ENCODE measurements at regions not wholly inside any gene's neighbourhood (a gene's known extent, or its start where the extent isn't known, plus 50 kb on each side); places are given as distances from the start of the nearest gene placed in this dataset.
"Not testable (repeated sequence)": the region's sequence is repeated elsewhere in the genome, so short reads cannot be mapped to it uniquely, and the experiment has no call there.

- DNase-seq (ENCODE audit: low read depth), result no peak
Measured at GRCh38 chr6:79431537-79431933, 105.7 kb downstream of the LCA5 start.

GRCh38 chr6:79430913-79431536, 106.2 kb downstream of the LCA5 start:
- no peak for DNase-seq (ENCODE audit: low read depth)

GRCh38 chr6:79427721-79428120, 109.5 kb downstream of the LCA5 start:
- DNase-seq (ENCODE audit: low read depth), result no peak

DNA sequence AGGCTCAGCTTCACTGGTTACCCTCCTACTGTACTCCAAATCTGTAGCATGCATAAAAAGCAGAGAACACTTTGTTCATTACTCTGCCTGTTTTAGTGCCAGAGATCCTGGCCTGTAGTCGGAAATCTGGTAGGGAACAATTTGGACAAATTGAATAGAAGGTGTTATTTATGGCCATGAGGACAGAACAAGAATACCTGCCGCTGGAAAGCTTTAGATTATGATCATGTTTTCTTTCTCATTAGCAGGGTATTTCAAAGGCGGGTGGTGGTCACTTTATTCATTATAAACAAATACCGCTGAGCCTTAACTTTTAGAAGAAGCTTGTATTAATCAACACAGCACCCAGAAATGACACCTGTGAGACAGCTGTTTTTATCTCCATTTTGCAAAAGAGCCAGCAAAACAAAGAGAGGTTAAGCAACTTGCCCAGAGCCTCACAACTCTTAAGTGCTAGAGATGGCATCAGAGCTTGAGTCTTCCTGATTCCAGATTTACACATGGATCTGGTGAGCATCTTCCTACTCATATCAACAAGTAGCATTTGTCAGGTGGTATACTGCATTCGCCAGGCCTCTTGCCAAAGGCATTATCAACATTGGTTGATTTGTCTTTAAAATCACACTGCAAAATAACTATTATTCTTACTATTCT, 110.5 kb downstream of the LCA5 start:
- DNase-seq (ENCODE audit: low read depth), result no peak

DNA sequence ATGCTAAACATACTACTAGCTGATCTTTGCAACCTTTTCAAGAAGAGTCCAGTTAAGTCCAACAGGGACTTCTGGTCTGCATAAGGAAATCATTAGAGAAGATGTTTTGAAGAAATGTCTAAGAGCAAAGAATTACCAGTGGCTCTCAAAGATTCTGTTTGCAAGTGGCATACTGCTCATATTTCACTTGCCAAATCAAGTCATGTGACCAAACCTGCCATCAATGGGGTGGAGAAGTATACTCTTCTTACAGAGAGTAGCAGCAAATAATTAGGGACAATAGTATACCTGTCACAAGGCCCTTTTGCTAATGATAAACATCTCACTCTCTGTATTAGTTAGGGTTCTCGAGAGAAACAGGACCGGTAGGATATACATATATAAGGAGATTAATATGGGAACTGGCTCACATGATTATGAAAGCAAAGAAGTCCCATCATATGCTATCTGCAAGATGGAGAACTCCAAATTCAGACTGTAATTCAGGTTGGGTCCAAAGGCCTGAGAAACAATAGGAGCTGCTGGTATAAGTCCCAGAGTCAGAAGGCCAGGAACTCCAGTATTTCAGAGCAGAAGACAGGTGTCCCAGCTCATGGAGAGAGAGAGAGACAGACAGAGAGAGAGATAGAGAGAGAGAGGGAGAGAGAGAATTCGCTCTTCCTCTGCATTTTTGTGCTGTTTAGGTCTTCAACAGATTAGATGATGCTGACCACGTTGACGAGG, 111.5 kb downstream of the LCA5 start:
- no peak for DNase-seq (ENCODE audit: low read depth)

DNA sequence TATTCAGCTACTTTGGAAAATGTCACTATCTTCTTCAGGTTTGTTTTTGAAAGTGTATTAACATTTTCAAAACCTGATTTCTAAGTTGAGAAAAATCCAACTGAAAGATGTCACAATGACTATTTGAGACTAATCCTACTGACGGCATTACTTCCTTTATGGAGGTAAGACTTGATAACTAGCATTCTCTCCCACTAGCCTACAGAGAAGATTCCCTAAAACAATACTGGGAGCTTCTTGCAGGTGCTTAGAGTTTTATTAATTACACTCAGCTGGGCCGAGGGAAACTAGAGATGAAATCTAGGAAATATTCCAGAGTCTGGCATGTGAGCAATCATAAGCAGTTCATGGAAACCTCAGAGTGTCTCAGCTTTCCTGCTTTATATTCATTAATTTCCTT, 114.0 kb downstream of the LCA5 start:
- no peak for DNase-seq (ENCODE audit: low read depth)

DNA sequence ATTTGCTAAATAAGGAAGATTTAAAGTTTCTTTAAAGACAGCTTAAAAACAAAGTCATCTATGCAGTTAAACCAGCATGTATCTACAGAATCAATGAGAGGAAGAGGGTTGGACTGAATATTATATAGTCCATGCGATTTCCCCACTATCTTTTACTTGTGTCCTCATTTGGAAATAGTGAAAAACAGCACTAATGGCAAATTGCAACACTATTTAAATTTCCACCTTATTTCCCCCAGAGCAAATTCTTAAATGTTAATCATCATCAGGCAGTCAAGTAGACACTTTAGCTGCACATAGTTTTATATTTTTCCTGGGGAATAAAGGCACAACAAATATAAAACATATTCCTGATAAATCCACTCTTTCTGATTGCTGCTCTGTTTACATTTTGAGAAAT, 114.6 kb downstream of the LCA5 start:
- DNase-seq (ENCODE audit: low read depth), result no peak

DNA sequence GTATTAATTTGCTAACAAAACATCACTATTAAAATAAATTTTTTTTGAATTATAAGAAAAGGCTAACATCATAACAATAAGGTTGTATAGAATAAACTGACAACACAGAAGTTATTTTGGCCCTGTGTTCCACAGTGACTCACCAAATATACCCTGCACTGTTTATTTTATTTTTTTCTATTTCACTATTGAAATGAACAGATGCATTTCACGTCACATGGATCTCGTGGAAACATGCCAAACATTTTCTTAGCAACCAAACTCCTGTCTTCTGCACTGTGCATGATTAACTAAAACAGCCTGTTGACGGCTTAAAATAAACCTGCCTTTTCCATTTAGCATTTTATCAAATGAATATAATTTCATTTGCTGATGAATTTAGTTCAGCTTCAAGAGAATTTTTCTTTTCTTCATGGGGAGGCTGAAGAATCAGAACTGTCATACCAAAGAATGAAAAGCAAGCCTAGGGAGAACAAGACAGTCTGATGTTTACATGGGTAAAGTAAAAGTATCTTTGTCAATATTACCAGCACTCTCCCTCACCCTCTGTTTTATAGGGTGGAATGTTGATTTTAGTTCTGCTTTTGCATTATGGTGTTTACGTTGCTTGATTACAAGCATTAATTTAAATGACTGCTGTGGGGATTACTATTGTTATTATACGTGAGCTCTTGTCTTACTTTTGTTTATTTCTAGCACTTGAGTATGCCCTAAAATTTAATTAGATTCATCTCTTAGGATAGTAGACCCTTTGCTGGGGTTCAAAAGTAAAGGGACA, 115.3 kb downstream of the LCA5 start:
- DNase-seq (ENCODE audit: low read depth), result peak; percentile 82

DNA sequence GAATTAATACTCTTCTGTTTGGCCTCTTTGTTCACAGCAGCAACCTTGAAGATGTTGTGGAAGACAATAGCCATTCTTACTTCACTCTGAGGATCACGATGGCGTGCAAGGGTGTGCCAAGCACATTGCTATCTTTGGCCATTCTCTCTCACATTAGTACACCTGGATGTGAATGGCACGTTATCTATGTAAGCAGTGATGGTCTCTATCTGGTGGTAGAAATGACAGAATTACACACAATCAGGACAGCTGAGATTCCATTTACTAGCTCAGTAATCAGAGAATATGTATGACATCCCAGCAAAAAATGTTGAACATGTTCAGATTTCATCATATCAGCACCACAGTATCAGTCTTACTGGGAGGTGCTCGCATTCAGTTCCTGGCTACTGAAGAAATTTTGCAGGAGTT, 116.2 kb downstream of the LCA5 start:
- peak; percentile 37 for DNase-seq (ENCODE audit: low read depth)

DNA sequence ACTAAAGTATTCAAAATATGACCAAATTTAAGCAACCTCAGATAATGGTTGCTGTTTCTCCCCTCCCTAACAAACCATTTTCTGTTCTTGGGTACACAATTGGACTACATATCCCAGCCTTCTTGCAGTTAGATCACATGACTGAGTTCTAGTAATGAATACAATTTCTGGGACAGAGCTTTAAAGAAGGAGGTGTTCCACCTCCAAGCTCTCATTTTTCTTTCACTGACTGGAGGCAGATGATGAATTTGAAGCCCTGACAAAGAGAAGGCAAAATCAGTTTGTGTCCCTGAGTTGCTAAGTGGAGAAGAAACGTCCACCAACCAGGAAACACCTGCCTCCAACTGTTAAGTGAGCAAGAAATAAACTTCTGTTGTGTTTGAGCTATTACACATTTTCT, 117.2 kb downstream of the LCA5 start:
- DNase-seq (ENCODE audit: low read depth), result no peak

GRCh38 chr6:79416931-79417330, 120.3 kb downstream of the LCA5 start:
- no peak for DNase-seq (ENCODE audit: low read depth)

- peak; percentile 31 for DNase-seq (ENCODE audit: low read depth)
Measured at GRCh38 chr6:79413562-79414002, 123.6 kb downstream of the LCA5 start.

- no peak for DNase-seq (ENCODE audit: low read depth)
Measured at GRCh38 chr6:79410806-79411205, 126.4 kb downstream of the LCA5 start.

- DNase-seq (ENCODE audit: low read depth), result no peak
Measured at GRCh38 chr6:79408256-79408974, 128.8 kb downstream of the LCA5 start.

DNA sequence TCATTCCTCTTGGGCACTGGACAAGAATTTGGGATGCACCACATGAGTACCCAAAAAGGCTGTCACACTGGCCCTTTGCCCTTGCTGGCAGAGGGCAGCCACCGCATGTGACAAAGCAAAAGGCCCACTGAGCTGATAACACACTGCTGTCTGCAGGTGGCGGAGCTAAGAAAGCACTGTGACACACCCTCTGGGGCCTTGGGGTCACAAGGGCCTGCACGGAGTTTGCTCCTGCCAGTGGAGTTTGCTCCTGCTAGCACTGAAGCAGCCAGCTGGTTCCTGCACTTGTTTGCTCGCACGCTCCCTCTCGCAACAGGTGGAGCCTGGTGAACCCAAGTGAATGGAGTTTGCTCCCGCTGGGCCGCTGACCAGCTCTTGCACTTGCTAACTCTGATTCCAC, 132.6 kb downstream of the LCA5 start:
- no peak for DNase-seq (ENCODE audit: low read depth)

GRCh38 chr6:79404261-79404660, 133.0 kb downstream of the LCA5 start:
- no peak for DNase-seq (ENCODE audit: low read depth)

GRCh38 chr6:79403563-79403962, 133.7 kb downstream of the LCA5 start:
- no peak for DNase-seq (ENCODE audit: low read depth)

DNA sequence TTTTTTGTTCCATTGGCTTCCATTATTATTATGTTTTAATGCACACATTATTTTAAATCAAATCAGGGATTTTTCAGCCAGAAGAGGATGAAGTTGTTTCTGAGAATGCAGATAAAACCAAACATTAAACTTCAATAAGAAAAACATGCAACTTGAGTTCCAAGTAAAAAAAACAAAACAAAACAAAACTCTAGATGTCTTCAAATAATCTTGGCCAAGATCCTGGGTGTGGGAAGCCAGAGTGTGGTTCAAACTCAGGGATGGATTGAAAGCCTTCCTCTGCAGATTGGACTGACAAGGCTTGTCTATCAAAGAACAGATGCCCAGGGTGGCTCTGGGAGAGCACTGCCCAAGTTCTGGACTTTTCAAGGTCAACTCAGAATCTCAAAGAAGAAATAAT, 134.1 kb downstream of the LCA5 start:
- no peak for DNase-seq (ENCODE audit: low read depth)

DNA sequence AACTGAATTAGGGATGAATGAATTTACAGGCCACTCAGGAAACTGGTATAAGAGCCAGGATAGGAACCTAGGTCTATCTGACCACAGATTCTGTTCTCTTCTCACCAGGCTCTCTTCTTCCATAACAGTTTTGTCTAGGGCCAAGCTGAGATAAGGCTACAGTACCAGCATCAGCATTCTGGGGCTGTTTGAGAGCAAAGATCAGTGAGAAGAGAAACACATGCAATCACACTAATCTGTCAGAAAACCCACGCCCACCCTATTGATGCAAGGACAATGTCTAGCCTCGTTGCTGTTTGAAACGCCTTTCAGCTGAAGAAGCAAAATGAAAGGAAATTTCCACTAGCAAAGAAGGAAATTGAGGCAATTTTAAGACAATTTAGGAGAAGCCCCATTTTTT, 137.7 kb downstream of the LCA5 start:
- DNase-seq (ENCODE audit: low read depth), result no peak

- not testable (repeated sequence) for DNase-seq (ENCODE audit: low read depth)
Measured at GRCh38 chr6:79398617-79399016, 138.6 kb downstream of the LCA5 start.

GRCh38 chr6:79396625-79397024, 140.6 kb downstream of the LCA5 start:
- no peak for DNase-seq (ENCODE audit: low read depth)

DNA sequence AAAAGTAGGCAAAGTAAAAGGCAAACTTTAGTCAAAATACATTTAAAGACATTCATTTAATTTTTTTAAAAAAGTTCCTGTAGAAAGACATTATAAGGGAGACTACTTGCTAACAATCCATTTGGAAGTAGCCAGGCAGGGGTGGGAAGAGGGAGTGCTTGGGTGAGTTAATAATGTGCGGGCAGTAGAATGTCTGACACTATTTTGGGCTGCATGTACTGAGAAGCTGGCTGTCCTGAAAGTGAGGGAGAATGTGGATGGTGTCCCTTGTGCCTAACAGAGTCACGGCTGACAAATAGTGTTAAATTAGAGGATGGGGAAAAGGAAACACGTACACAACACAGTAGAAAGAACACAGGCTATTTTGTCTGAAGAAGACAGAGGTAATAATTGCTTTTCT, 142.5 kb downstream of the LCA5 start:
- DNase-seq (ENCODE audit: low read depth), result no peak

Measured in HS-5 (cell line).